IMR-90 (cell line): ENCODE measurements at regions not wholly inside any gene's neighbourhood (a gene's known extent, or its start where the extent isn't known, plus 50 kb on each side); places are given as distances from the start of the nearest gene placed in this dataset.

Experiments
- ATAC-seq: fragments of 200-7000 bp; cut with Tn5 transposase; 2 replicates; pipeline ENCODE4 v1.9.1; 2020; ENCODE audit warnings: low read depth, mild to moderate bottlenecking, moderate library complexity
- BruUV-seq: library from RNA; stranded (reverse); fragments of 400-500 nt; replicated peaks from 2 replicates; lab custom pipeline; 2021; lab: Mats Ljungman, UMichigan
- CTCF ChIA-PET: fragments of 300-600 bp; formaldehyde crosslinking; extraction: SDS; loops from one replicate; lab custom pipeline; 2021; ENCODE audit warnings: antibody characterized with exemption; lab: Yijun Ruan, JAX
- POLR2A ChIA-PET: fragments of 300-600 bp; sonication (Branson Sonifier 250); formaldehyde crosslinking; loops from one replicate; lab custom pipeline; 2022; ENCODE audit warnings: antibody characterized with exemption; ENCODE audit not compliant: unreplicated experiment; lab: Charles Lee
- DNase-seq: peaks from one replicate; pipeline ENCODE4 v3.0.0; 2013
- H2AFZ ChIP-seq: replicated peaks from 2 replicates; pipeline ENCODE3; 2013; ENCODE audit warnings: low read length, mild to moderate bottlenecking; ENCODE audit not compliant: poor library complexity
- H2AK5ac ChIP-seq: 2 replicates; pipeline ENCODE4 v1.6.1; 2013; ENCODE audit warnings: low read depth, low read length, inconsistent platforms
- H2AK9ac ChIP-seq: replicated peaks from 2 replicates; pipeline ENCODE3; 2013; ENCODE audit warnings: mild to moderate bottlenecking, low read depth, low read length, moderate library complexity; ENCODE audit not compliant: poor library complexity
- H2BK120ac ChIP-seq: 2 replicates; pipeline ENCODE4 v1.6.1; 2013; ENCODE audit warnings: low read depth, low read length, inconsistent platforms
- H2BK15ac ChIP-seq: 3 replicates; pipeline ENCODE4 v1.6.1; 2013; ENCODE audit warnings: low read depth, low read length, inconsistent platforms
- H2BK20ac ChIP-seq: 2 replicates; pipeline ENCODE4 v1.6.1; 2013; ENCODE audit warnings: low read depth, mild to moderate bottlenecking, inconsistent platforms, low read length, moderate library complexity
- H2BK5ac ChIP-seq: 2 replicates; pipeline ENCODE4 v1.6.1; 2013; ENCODE audit warnings: mild to moderate bottlenecking, low read depth, low read length, inconsistent platforms; ENCODE audit not compliant: poor library complexity, severe bottlenecking
- H3K14ac ChIP-seq: replicated peaks from 2 replicates; pipeline ENCODE4 v1.6.1; 2013; ENCODE audit warnings: low read depth, low read length, inconsistent platforms
- H3K18ac ChIP-seq: 2 replicates; pipeline ENCODE4 v1.6.1; 2013; ENCODE audit warnings: low read depth, low read length, control low read depth
- H3K23ac ChIP-seq: 2 replicates; pipeline ENCODE4 v1.6.1; 2013; ENCODE audit warnings: low read depth, low read length, inconsistent platforms
- H3K27ac ChIP-seq: 2 replicates; pipeline ENCODE4 v1.5.1; 2013; ENCODE audit warnings: mild to moderate bottlenecking, control low read depth, low read length; ENCODE audit not compliant: insufficient read depth
- H3K27me3 ChIP-seq: 2 replicates; pipeline ENCODE4 v1.6.1; 2013; ENCODE audit warnings: low read length; ENCODE audit not compliant: control insufficient read depth, insufficient read depth
- H3K36me3 ChIP-seq: 2 replicates; pipeline ENCODE4 v1.6.1; 2013; ENCODE audit warnings: low read length, mixed read lengths; ENCODE audit not compliant: control insufficient read depth, insufficient read depth
- H3K4ac ChIP-seq: 2 replicates; pipeline ENCODE4 v1.6.1; 2013; ENCODE audit warnings: low read depth, low read length, inconsistent platforms
- H3K4me1 ChIP-seq: 2 replicates; pipeline ENCODE4 v1.6.1; 2013; ENCODE audit warnings: low read length, mixed read lengths; ENCODE audit not compliant: control insufficient read depth, insufficient read depth
- H3K4me2 ChIP-seq: 2 replicates; pipeline ENCODE4 v1.6.1; 2013; ENCODE audit warnings: low read depth, mild to moderate bottlenecking, control low read depth, low read length, moderate library complexity
- H3K4me3 ChIP-seq: 2 replicates; pipeline ENCODE4 v1.5.1; 2013; ENCODE audit warnings: low read depth, mild to moderate bottlenecking, control low read depth, low read length, moderate library complexity; ENCODE audit not compliant: insufficient read depth
- H3K56ac ChIP-seq: 2 replicates; pipeline ENCODE4 v1.6.1; 2013; ENCODE audit warnings: low read length, inconsistent platforms; ENCODE audit not compliant: insufficient read depth; ENCODE audit errors: extremely low read depth
- H3K79me1 ChIP-seq, 2 experiments: 2 replicates each; pipeline ENCODE4 v1.6.1; 2013; ENCODE audit warnings: low read length in 2 of 2, inconsistent platforms in 1 of 2, low read depth in 1 of 2
- H3K9ac ChIP-seq: 2 replicates; pipeline ENCODE4 v1.6.1; 2013; ENCODE audit warnings: low read depth, low read length, control low read depth
- H3K9me1 ChIP-seq: 2 replicates; pipeline ENCODE4 v1.6.1; 2013; ENCODE audit warnings: low read length, inconsistent platforms; ENCODE audit not compliant: insufficient read depth
- H3K9me3 ChIP-seq: 2 replicates; pipeline ENCODE4 v1.6.1; 2013; ENCODE audit warnings: low read length; ENCODE audit not compliant: control insufficient read depth, insufficient read depth
- H4K20me1 ChIP-seq: 2 replicates; pipeline ENCODE4 v1.6.1; 2013; ENCODE audit warnings: low read length, inconsistent platforms; ENCODE audit not compliant: insufficient read depth
- H4K5ac ChIP-seq: 2 replicates; pipeline ENCODE4 v1.6.1; 2013; ENCODE audit warnings: mild to moderate bottlenecking, low read depth, low read length, control low read depth
- H4K8ac ChIP-seq, 2 experiments: 2 replicates each; pipeline ENCODE4 v1.6.1; 2013; ENCODE audit warnings: low read depth in 2 of 2, low read length in 2 of 2, control low read depth in 1 of 2, inconsistent platforms in 1 of 2
- H4K91ac ChIP-seq: 2 replicates; pipeline ENCODE4 v1.6.1; 2013; ENCODE audit warnings: low read depth, low read length, inconsistent platforms; ENCODE audit not compliant: insufficient read depth
- BHLHE40 ChIP-seq: fragments of 150-350 bp; IDR thresholded peaks from 2 replicates; pipeline ENCODE4 v1.6.1; 2016; ENCODE audit warnings: mild to moderate bottlenecking, low read depth, low read length
- CEBPB ChIP-seq: IDR thresholded peaks from 2 replicates; pipeline ENCODE4 v1.6.1; 2012; ENCODE audit warnings: low read depth, low read length, improper control_type of control experiment
- CHD1 ChIP-seq: IDR thresholded peaks from 2 replicates; pipeline ENCODE4 v1.6.1; 2012; ENCODE audit warnings: low read depth, low read length, improper control_type of control experiment
- FOS ChIP-seq: fragments of 150-350 bp; IDR thresholded peaks from 2 replicates; pipeline ENCODE4 v1.6.1; 2016; ENCODE audit warnings: low read depth, low read length
- MAFK ChIP-seq: IDR thresholded peaks from 2 replicates; pipeline ENCODE4 v1.6.1; 2012; ENCODE audit warnings: low read depth, low read length, improper control_type of control experiment
- MXI1 ChIP-seq: IDR thresholded peaks from 2 replicates; pipeline ENCODE4 v1.6.1; 2012; ENCODE audit warnings: low read depth, mild to moderate bottlenecking, low read length, moderate library complexity, borderline replicate concordance
- RFX5 ChIP-seq: IDR thresholded peaks from 2 replicates; pipeline ENCODE4 v1.8.0; 2012; ENCODE audit warnings: low read depth, mild to moderate bottlenecking, low read length, moderate library complexity
- WGBS, 2 experiments: methylation state at CpG; one replicate each; pipeline versions ENCODE4 v1.1.5 to v1.1.7; 2013; ENCODE audit warnings: missing lambda C conversion rate in 2 of 2; ENCODE audit not compliant: insufficient read length in 1 of 2; ENCODE audit errors: extremely low coverage in 2 of 2; 5-methylcytosine and 5-hydroxymethylcytosine counted together
- dilution Hi-C: fragments of 300-500 bp; cut with HindIII; formaldehyde crosslinking; loops from one replicate; pipeline ENCODE4 v1.14.3; 2018; ENCODE audit warnings: low sequenced_read_pairs; ENCODE audit not compliant: unreplicated experiment
- in situ Hi-C: fragments of 300-500 bp; cut with MboI; formaldehyde crosslinking; loops from 3 replicates; pipeline ENCODE4 v1.14.3; 2019; ENCODE audit warnings: low sequenced_read_pairs, inconsistent platforms, mixed read lengths
- intact Hi-C: fragments of 100-400 bp; cut with micrococcal nuclease; formaldehyde crosslinking; loops from 2 replicates; pipeline ENCODE4 v1.10.0; 2022

DNA sequence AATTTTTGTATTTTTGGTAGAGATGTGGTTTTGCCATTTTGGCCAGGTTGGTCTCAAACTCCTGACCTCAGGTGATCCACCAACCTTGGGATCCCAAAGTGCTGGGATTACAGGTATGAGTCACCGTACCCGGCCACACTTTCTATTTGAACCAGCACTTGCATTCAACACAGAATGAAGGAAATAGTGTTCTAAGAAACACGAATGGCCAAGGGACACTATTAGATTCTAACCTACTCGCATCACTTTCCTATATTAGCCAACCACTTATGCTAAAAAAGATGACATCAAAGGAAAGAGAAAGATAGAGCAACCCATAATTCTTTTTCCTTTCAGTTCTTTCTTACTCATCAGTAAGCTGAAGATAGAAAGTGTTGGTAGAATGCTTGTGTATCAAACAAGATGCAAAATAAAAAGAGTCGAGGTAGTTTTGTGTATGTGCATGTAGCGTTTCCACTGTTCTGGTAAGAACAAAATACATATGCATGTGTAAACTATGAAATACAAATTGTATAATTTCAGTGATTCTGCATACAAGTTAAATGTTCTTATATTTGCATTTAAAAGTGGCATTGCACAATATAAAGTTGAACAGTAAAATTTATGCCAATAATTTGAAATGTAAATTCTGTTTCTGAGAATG, 247.6 kb downstream of the CDCA7 start:
- H2BK5ac ChIP-seq: no peak overlapping the region
- dilution Hi-C loops: no loop called here
- no peaks in the 10 kb centered on the region for H3K36me3 ChIP-seq
- H4K8ac ChIP-seq: no peak overlapping the region
- H3K27ac ChIP-seq: no peak overlapping the region
- H3K23ac ChIP-seq: no peak overlapping the region
- H3K4ac ChIP-seq: no peak overlapping the region
- intact Hi-C loops: no loop called here
- H3K18ac ChIP-seq: no peak overlapping the region
- no peak overlapping the region for H2BK15ac ChIP-seq
- no peak overlapping the region for H2BK120ac ChIP-seq
- H2AK5ac ChIP-seq: no peak overlapping the region
- BruUV-seq: no TSS peak
- ATAC-seq: no peak
- H4K91ac ChIP-seq: no peak overlapping the region
- no peaks in the 10 kb centered on the region for H3K4me1 ChIP-seq
- TF ChIP-seq MAFK (no peak), MXI1 (no peak), BHLHE40 (no peak), CHD1 (no peak), FOS (no peak), RFX5 (no peak), CEBPB (no peak)
- no peaks in the 10 kb centered on the region for H4K20me1 ChIP-seq
- H3K9me1 ChIP-seq: no peaks in the 10 kb centered on the region
- peaks cover 5% of the 10 kb centered on the region; the same call in 1 of the 2 replicates for H3K27me3 ChIP-seq
- no peak overlapping the region for H4K5ac ChIP-seq
- no peak for DNase-seq
- H2AK9ac ChIP-seq: no peak overlapping the region
- H3K56ac ChIP-seq: no peak overlapping the region
- in situ Hi-C loops: no loop called here
- H3K4me3 ChIP-seq: no peak overlapping the region
- H3K9ac ChIP-seq: no peak overlapping the region
- H2AFZ ChIP-seq: no peak overlapping the region
- no peak overlapping the region for H3K4me2 ChIP-seq
- H3K79me1 ChIP-seq: no peaks in the 10 kb centered on the region
- no CpG with 5 or more reads among the region's 6 CpGs for WGBS, 2 experiments
- no peaks in the 10 kb centered on the region for H3K9me3 ChIP-seq
- ChIA-PET POLR2A (no interaction called here), CTCF (no interaction called here)
- no peak overlapping the region for H3K14ac ChIP-seq
- H2BK20ac ChIP-seq: no peak overlapping the region
